ENCODE measurements at regions not wholly inside any gene's neighbourhood (a gene's known extent, or its start where the extent isn't known, plus 50 kb on each side); places are given as distances from the start of the nearest gene placed in this dataset.

- TF ChIP-seq CTCF (IDR thresholded peaks at IDR 0.05) (no peak), POLR2AphosphoS5 (IDR thresholded peaks at IDR 0.05) (no peak), POLR2A (IDR thresholded peaks at IDR 0.05) (no peak), EP300 (IDR thresholded peaks at IDR 0.05) (no peak)
- intact Hi-C loops (cut with DNase I) = no loop called here
- H3K36me3 ChIP-seq = no peaks in the 10 kb centered on the region
Observed at GRCh38 chr18:42338683-42339082, 383.6 kb downstream of the PIK3C3 start.

GRCh38 chr18:42339372-42339771 is 384.3 kb downstream of the PIK3C3 start:
- WGBS, 2 donors = 48 to 57% methylated on average over 4 of the region's 4 CpGs
- Histone ChIP-seq H3K36me3 (no peaks in the 10 kb centered on the region), H3K4me3 (no peak overlapping the region), H3K9me3 (no peaks in the 10 kb centered on the region), H3K4me1 (no peaks in the 10 kb centered on the region), H3K27ac (no peak overlapping the region), H3K27me3 (no peaks in the 10 kb centered on the region)
- no peak for DNase-seq
- intact Hi-C loops (cut with DNase I) = no loop called here
- TF ChIP-seq POLR2A (IDR thresholded peaks at IDR 0.05) (no peak), POLR2AphosphoS5 (IDR thresholded peaks at IDR 0.05) (no peak), CTCF (IDR thresholded peaks at IDR 0.05) (no peak), EP300 (IDR thresholded peaks at IDR 0.05) (no peak)

More at GRCh38 chr18:42338683-42339082, 383.6 kb downstream of the PIK3C3 start:
- H3K4me1 ChIP-seq = no peaks in the 10 kb centered on the region
- no peaks in the 10 kb centered on the region for H3K9me3 ChIP-seq
- H3K4me3 ChIP-seq = no peak overlapping the region
- H3K27me3 ChIP-seq = no peaks in the 10 kb centered on the region
- DNase-seq = no peak
- no peak overlapping the region for H3K27ac ChIP-seq
- WGBS, 2 donors = 20 to 45% methylated on average over 2 of the region's 2 CpGs

GRCh38 chr18:42340423-42341009 is 385.5 kb downstream of the PIK3C3 start:
- WGBS, 2 donors = 73 to 74% methylated on average over 3 of the region's 3 CpGs
- Histone ChIP-seq H3K27me3 (no peaks in the 10 kb centered on the region), H3K36me3 (no peaks in the 10 kb centered on the region), H3K4me1 (no peaks in the 10 kb centered on the region), H3K9me3 (no peaks in the 10 kb centered on the region), H3K27ac (no peak overlapping the region), H3K4me3 (no peak overlapping the region)
- no peak for TF ChIP-seq POLR2AphosphoS5 (IDR thresholded peaks at IDR 0.05)
- TF ChIP-seq EP300 (IDR thresholded peaks at IDR 0.05) = no peak
- no peak for DNase-seq
- intact Hi-C loops (cut with DNase I) = no loop called here

GRCh38 chr18:42341423-42341822 is 386.4 kb downstream of the PIK3C3 start:
- Histone ChIP-seq H3K27me3 (no peaks in the 10 kb centered on the region), H3K36me3 (no peaks in the 10 kb centered on the region), H3K4me3 (no peak overlapping the region), H3K27ac (no peak overlapping the region), H3K4me1 (no peaks in the 10 kb centered on the region), H3K9me3 (no peaks in the 10 kb centered on the region)
- DNase-seq = no peak
- intact Hi-C loops (cut with DNase I) = no loop called here
- TF ChIP-seq CTCF (IDR thresholded peaks at IDR 0.05) (no peak), EP300 (IDR thresholded peaks at IDR 0.05) (no peak), POLR2AphosphoS5 (IDR thresholded peaks at IDR 0.05) (no peak), POLR2A (IDR thresholded peaks at IDR 0.05) (no peak)
- 43 to 47% methylated on average over 1 of the region's 1 CpG for WGBS, 2 donors

GRCh38 chr18:42348722-42349121 is 393.7 kb downstream of the PIK3C3 start:
- Histone ChIP-seq H3K27ac (no peak overlapping the region), H3K9me3 (no peaks in the 10 kb centered on the region), H3K27me3 (no peaks in the 10 kb centered on the region), H3K36me3 (no peaks in the 10 kb centered on the region), H3K4me3 (no peak overlapping the region), H3K4me1 (no peaks in the 10 kb centered on the region)
- 59 to 69% methylated on average over 5 of the region's 5 CpGs for WGBS, 2 donors
- no peak for DNase-seq
- TF ChIP-seq CTCF (IDR thresholded peaks at IDR 0.05) (no peak), POLR2A (IDR thresholded peaks at IDR 0.05) (no peak), EP300 (IDR thresholded peaks at IDR 0.05) (no peak), POLR2AphosphoS5 (IDR thresholded peaks at IDR 0.05) (no peak)
- intact Hi-C loops (cut with DNase I) = no loop called here
